GM18502 (cell line): ENCODE measurements at regions not wholly inside any gene's neighbourhood (a gene's known extent, or its start where the extent isn't known, plus 50 kb on each side); places are given as distances from the start of the nearest gene placed in this dataset.

ENCODE experiments used
- ATAC-seq: cut with Tn5 transposase; IDR thresholded peaks from one replicate; pipeline ENCODE4 v1.9.1; 2021; ENCODE audit warnings: mild to moderate bottlenecking; ENCODE audit not compliant: unreplicated experiment, poor library complexity

DNA sequence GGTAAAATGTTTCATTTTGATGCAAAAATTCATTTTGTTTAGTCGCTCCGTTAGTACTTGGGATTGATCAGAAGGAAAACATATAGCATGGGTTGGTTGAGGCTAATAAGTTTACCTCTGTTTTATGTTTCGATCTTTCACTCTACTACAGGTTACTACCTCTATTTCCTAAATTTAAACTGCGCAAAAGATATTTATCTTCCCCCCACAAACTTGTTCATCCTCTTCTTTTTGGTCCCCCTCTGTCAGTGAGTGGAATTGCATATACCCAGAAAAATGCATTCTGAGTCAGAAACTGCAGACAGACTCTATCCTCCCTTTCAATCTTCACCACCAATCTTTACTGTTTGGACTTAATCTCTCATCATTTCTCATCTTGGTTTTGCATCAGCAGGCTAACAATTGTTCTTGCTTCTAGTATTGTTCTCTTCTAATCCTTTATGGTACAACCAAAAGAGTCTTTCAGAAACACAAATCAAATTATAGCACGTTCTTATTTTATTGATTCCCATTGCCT, 316.0 kb upstream of the ADGRL4 start:
- no peak for ATAC-seq

DNA sequence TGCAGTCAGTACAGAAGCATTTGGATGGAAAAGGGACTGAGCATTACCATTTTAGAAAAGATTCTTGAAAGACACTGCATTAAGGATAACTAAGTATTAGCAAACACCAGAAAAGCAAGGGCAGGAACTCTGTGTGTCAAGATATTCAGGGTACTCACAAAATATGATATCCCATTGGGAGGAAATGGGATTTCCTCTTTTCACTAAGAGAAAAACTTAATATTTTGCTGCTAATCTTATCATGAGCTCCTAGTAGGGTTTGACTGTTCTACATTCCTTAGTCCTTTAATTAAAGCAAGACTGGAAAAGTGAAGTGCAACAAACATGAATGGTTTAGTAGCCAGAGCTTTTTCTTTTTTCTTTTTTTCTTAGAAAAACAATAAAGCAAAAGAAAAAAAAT, 305.9 kb upstream of the ADGRL4 start:
- no peak for ATAC-seq

DNA sequence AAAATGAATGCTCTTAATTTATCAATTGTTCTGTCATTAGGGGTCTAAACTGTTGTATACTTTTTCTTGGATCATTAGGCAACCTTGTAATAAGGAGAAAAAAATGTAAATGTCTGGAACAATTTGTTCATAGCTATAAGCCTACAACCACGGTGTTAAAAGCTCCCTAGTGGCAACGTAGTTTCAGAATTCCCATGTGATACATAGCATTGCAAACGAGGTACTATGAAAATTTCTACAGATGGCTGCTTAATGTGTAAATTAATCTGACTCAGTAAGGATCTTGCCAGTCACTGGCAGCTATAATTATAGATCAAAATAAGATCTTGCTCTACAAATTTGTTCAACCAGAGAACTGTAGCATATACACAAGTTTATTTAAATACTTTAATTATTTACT, 304.1 kb upstream of the ADGRL4 start:
- no peak for ATAC-seq

DNA sequence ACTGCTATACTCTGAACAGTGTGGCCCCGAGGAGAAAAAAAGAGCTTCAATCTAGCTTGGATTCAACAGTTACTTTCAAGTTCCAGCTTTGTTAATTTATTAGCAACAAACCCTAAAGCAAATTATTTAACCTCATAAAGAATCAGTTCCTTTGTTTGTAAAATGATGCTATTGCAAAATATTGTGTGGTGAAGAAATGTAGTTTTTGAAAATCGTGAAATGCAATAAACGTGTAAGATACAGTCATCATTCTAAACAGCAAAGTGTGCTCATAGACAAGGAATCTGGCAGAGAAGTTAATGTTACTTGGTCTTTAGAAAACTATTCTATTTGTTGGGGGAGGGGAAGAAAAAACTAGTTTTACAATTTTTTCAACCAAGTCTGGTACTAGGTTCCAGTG, 297.6 kb upstream of the ADGRL4 start:
- ATAC-seq: no peak

DNA sequence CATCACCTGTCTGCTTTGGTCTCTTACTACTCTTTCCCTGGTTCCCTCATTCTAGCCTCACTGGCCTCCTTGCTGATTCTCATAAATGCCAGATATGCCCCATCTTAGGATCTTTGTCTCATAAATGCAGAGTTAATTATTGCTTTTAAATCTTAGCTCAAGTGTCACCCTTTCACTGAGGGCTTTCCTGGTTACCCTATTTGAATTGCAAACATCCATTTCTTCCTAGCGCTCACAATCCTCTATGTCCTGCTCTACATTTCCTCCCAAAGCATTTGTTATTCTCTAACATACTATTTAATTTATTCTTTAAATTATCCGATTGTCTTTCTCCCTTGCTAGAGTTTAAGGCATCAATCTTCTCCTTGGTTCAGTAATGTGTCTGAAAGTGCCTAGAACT, 296.5 kb upstream of the ADGRL4 start:
- no peak for ATAC-seq

DNA sequence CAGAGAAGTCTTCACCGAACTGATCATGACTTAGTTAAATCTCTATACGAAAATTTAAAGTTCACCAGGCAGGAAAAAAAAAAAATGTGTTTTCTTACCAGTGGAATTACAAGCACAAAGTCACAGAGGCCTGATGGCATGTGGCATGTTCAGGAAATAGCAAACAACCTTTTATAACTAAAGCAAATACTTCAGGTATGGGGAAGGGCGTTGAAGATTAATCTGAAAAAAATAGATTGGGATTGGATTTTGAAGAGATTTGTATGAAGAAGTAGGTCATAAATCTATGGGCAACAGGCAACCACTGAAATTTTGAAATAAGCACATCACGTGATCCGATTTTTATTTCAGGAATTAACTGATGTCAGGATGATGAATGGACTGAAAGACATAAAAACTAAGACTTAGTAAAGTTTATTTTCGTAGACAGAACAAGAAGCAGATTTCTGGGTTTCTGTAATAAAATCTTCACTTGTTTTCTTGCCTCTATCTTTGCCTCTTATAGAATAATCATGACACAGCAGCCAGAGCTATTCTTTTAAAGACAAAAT, 295.9 kb upstream of the ADGRL4 start:
- ATAC-seq: no peak

DNA sequence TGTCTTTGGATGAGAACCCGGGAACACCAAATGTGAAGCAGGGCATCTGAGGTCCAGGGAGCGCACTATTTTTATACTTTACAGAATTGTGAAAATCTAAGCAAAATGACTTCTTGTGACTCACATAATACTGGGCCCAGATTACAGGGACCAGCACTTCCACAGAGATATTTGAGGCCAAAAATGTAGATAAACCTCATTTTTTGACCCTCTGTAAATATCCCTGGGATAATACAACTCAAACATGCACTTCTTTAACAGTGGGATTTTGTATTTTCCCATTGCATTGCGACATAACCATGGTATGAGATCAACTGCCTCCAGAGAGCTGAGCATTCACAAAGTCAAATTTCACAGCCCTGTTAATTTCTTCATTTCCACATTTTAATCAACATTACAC, 289.4 kb upstream of the ADGRL4 start:
- ATAC-seq: no peak

DNA sequence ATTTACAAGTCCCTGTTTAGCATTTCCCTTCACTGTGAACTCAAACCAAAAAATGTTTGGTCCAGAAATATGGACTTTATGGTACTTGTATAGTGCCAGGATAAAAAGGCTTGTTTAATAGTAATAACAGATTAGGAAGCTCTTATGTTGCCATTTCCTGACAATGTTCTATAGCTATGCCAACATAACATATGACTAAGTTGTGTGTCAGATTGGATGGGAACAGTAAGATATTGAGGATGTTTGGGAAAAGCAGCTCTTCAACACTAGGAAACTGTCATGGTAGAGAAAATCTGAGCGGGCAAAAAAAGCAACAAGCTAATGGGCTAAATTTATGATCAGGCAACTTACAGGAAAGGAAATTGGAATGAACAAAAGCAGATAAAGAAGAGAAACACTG, 287.1 kb upstream of the ADGRL4 start:
- no peak for ATAC-seq

DNA sequence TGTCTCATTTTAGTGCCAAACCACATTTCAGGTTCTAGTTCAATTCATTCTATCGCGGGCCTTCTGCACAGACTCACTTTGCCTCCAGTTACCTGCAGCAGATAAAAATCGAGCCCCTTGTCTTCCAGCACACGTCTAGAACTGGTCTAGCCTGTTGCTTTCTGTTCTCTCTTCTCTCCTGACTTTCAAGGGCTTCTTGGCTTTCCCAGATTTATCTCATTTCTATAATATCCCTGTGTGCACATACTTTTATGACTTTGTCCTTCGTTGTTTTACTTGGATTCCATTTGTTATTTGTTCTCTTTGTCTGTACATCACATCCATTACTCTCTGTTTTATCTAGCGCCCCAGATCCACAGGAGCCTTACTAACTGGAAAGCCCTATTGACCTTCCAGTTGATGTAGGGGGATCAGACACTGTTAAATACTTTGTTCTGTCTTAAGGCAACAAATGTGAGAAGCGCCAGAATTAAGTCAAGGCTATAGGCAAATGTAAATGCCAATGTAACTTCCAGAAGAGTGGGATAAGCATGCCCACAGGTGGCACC, 284.5 kb upstream of the ADGRL4 start:
- no peak for ATAC-seq

DNA sequence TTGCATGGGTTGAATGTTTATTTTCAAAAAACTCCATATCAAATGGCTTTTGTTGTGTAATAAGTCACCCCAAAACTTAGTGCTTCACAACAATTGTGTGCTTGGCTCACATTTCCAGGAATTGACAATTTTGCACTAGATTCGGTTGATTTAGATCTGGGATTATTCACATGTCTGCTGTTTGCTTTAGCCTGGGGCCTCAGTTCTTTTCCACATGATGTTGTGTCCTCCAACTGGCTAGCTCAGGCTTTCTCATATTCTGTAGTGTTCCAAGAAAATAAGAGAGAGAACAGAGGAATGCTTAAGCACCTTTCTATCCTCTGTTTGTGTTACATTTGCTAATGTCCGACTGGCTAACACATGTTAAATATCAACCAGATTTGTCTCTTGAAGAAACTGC, 281.5 kb upstream of the ADGRL4 start:
- ATAC-seq: no peak

DNA sequence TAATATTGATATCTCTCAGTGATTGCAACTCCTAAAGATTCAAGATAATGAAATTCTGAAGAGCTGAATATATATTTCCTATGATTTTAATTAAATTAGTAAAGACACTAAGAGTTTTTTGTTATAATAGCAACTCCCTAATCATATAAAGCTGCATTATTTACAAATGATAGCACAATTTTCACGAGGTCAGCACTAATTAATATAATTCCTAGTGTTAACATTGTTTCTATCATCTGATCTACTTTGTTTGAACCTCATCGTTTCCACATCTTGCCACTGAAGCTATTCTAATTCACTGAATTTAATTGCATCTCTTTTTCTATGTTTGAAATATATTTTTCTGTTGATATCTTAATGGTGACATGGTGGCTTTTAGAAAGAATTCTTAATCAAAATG, 279.1 kb upstream of the ADGRL4 start:
- no peak for ATAC-seq

DNA sequence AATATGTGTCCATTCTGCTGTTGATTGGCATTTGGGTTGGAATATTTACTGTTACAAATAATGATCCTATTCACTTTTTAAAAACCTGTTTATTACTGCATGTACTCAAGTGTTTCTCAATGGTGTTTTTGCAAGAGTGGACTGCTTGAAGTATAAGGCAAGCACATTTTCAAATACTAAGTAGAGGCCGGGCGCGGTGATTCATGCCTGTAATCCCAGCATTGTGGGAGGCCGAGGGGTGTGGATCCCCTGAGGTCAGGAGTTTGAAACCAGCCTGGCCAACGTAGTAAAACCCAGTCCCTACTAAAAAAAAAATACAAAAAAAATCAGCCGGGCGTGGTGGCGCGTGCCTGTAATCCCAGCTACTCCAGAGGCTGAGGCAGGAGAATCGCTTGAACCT, 276.9 kb upstream of the ADGRL4 start:
- no peak for ATAC-seq

DNA sequence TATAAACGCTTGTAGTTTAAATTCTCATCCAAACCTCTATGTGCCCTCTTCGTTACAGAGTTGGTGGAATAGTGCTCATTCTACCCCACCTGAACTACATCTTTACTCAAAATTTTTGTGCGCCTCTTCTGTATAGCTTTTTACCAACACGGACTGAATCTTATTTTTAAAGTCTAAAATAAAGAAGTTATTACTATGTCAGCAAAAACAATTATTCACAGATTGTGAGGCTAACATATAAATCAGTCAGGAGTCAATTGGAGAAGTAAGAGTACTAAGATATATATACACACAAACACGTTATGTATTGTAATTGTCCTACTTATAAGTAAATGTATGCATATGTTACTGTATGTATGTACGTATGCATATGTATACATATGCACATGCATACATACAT, 274.9 kb upstream of the ADGRL4 start:
- ATAC-seq: no peak

DNA sequence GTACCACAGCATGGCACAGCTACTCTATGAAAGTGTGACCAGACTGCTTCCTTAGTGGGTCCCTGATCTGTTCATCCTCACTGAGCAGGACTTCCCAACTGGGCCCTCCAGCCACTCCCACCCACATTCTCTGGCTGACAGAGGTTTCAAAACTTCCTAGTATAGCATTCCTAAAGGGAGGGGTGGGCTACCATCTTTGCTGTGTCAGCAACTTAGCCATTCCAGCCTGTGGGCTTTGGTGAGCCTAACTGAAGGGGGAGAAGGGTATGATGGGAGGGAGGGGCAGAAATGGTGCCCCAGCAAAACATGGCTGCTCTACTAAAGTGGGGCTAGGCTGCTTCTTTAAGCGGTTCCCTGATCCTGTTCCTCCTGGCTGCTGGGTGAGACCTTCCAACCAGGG, 265.2 kb upstream of the ADGRL4 start:
- ATAC-seq: no peak

DNA sequence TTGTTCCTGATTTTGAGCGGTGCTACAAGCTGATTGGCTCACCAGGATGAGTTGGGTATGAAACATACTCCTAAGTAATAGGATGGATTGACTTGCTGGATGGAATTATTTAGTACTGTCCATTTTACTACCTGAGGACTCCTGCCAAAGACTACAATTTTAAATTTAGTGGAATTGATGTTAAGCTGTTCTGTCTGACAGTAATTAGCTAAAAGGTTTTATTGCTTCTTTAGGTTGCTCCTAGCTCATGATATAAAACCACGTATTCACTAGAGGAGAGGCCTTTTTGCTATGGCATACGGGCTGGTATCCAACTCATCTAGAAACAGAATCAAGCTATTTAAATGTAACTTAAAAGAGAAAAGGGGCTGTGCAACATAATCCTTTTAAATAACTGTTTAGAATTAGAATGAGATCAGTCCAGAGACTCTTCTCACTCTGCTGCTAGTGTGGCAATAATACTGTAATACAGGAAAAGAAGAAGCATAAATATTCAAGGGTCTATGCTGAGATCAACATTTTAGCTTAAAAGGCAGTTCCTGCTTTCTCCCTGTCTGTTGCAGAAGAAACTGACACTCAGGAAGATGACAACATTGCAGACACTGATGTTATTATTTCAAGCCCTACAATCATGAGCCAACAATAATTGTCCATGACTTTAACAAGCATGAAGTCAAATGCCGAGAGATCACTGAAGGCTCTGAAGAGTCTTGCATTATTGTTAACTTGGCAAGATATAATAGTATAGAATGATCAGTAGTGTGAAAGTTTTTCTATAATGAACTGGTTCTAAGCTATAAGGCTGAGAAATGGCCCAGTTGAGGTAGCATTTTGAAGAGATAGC, 258.7 kb upstream of the ADGRL4 start:
- no peak for ATAC-seq

DNA sequence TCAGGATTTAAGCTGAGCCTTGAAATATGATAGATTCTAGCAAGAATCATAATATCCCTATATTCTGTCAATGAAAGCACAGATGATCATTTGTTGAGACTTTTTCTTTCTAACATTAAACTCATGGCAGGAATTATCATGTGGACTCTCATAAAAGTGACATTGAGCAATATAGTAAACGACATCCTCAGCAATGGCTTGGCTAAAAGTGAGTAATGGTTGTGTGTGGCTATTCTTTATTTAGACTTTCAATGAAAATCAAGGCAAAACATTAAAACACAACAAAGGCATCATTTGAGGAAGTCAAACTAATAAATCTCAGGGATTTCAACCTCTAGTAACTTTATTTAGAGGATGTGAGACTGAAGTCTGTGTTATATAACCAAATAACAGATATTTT, 257.8 kb upstream of the ADGRL4 start:
- ATAC-seq: no peak

DNA sequence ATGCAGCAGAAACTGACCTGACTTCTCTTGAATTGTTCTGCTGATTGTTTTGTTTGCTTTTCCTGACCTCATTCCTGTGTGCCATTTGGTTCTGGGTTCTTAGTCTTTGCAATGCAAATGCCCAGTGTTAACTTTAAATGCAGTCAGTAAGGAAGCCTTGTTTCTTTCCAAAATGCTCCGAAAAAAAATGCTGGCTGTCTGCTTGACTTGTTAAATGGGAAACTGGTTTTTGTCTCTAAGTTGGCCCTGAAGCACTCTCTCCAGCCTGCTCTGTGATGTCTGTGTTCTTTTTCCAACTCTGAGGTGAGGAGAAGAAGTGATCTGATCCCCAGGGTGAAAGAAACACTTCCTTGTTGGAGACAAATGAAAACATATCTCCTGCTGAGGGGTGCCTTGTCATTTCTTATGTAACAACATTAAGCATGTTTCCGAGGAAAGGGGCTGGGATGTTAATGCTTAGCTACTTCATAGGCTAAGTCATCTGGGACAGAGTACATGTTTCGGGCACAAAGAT, 256.3 kb upstream of the ADGRL4 start:
- ATAC-seq: no peak

DNA sequence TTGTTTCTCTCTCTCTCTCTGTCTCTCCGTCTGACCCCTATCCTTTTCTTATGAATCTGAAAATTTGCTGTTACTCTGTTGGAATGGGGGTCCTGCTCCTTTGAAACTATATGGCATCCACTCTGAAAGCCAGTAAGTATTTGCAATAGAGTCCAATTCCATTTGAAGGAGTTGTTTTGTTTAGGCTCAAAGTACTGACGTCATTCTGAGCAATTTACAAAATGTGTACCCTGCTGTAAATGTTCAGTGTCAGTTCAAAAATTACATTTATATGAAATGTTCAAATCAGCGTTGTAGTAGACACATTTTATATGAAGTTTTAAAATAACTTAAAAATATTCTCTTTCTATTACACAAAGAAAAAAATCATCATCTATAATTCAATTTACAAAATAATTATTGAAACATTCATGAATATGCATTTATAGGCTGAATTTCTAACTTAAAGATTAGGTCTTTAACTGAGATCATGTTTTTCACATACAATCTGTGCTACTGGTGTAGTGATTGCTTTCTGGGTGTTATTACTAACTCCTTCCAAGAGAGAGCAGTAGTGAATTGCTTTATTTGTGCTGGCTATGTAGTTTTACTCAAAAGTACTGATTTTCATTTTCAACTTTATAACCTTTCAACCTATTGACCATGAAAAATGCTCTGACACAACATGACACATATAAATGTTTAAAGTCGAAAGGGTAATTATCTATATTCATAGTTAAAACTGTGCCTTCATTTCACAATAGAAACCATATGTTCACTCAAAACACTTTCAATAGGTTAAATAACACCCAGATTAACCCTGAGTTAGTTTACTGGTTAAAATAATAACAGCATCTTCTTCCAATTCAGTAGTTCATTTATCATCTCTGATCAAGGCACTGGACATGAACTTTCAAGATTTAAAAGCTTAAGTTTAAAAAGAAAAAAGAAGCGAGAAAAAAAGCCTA, 253.1 kb upstream of the ADGRL4 start:
- peak; percentile 56 for ATAC-seq

DNA sequence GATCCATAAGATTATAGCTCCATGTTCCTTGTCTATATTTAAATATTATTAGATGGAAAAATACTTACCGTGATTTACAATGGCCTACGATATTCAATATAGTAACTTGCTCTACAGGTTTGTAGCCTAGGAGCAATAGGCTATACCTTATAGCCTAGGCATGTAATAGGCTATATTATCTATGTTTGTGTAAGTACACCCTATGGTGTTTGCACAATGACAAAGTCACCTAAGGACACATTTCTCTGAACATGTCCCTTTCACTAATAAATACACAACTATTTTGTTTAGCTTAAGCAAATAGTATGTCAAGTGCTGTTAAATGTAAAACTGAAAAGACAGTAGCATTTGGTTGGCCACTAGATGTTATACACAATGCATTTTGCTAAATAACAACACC, 248.9 kb upstream of the ADGRL4 start:
- ATAC-seq: no peak

DNA sequence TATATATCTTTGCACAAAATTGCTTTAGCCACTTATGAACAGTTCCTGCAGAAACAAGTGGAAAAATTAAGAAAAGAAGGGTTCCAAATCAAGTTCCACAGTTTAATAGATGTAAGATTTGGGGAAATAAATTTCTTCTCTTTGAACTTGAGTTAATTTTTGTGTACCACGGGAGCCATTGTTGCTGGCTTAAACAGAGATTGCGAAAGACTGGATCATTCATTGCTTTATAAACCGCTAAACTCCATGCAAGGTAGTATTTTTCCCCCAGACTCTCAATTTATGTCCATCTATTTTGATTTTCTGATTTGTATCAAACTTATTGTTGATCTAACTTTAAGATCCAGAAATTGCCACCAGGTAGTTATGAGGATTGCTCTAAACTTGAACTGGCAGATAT, 246.1 kb upstream of the ADGRL4 start:
- ATAC-seq: no peak
